ENCODE measurements at regions not wholly inside any gene's neighbourhood (a gene's known extent, or its start where the extent isn't known, plus 50 kb on each side); places are given as distances from the start of the nearest gene placed in this dataset.
A peak's percentile ranks its signal among the peaks of the same experiment; 100 is the strongest.
"Not testable (repeated sequence)": the region's sequence is repeated elsewhere in the genome, so short reads cannot be mapped to it uniquely, and the experiment has no call there.

- ATAC-seq (ENCODE audit: poor library complexity), result no peak
- DNase-seq, result no peak
- intact Hi-C loops (cut with DNase I), result no loop called here
These were observed 67.5 kb upstream of the PRR23C start for GRCh38 chr3:139112230-139112558.

GRCh38 chr3:139113231-139113992, 68.7 kb upstream of the PRR23C start:
- intact Hi-C loops (cut with DNase I), result no loop called here
- DNase-seq (no peak), ATAC-seq (ENCODE audit: poor library complexity) (no peak)

- DNase-seq (no peak), ATAC-seq (ENCODE audit: poor library complexity) (no peak)
- intact Hi-C loops (cut with DNase I), result no loop called here
These were observed 69.3 kb upstream of the PRR23C start for GRCh38 chr3:139113993-139114375.

GRCh38 chr3:139116631-139117030, 71.9 kb upstream of the PRR23C start:
- intact Hi-C loops (cut with DNase I); DNase-seq; ATAC-seq (ENCODE audit: poor library complexity): not testable (repeated sequence)

- DNase-seq, result no peak
- intact Hi-C loops (cut with DNase I), result no loop called here
- no peak for ATAC-seq (ENCODE audit: poor library complexity)
These were observed 72.5 kb upstream of the PRR23C start for GRCh38 chr3:139117136-139117675.

DNA sequence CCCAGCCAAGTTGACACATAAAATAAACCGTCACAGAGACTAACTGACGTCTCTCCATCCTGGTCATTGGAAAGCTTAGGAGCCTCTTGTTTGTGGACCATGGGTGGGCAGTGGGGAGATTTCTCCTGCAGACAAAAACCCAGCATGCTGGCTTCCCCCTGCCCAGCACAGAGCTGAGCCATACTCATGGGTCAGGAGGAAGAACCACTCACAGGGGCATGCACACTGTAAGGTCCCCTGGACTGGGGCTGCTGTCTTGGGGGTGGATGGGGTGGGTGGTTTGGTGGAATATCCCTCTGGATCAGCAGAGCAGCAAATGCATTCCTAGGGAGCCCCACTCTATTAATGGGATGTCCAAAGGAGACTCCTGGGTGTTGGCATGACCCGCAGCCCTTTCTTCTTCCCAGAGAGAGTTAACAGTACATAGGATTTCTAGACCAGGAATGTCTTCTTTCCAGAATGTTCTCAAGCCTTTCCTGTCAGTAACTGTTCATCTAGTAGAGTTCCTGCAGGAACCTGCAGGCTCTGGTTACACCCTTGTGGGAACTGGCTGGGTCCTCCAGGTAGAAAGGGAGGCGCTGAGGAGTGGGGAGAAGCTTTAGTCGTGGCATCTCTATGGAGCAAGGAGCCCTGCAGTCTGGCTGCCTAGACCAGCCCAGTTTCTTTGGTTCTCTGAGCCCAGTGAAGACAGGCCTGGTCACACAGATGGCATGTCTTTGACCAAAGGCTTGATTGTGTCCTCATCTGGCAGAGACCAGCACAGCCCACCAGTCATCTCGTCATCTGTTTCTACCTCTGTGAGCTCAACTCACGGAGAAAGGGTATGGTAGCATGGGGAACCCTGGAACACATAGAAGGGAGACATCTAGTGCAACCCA, 73.4 kb upstream of the PRR23C start:
- ATAC-seq (ENCODE audit: poor library complexity), result no peak
- intact Hi-C loops (cut with DNase I), result no loop called here
- DNase-seq, result no peak

DNA sequence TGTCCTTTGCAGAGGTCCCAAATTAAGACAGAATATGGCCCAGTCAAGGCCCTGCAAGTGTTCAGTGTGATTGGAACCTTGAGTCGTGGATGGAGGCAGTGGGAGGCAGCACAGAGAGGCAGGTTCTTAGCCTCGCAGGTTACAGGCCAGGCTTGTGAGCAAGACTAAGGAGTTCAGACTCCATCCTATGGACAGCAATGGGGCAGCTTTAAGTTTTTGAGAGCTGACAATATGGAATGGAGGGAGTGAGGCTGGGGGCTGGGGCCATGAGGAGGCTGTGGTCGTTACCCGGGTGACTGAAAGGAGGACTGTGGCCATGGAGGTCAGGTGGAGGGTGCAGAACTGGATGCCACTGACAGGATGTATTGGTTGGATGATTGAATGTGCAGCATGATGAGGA, 74.1 kb upstream of the PRR23C start:
- intact Hi-C loops (cut with DNase I), result no loop called here
- DNase-seq, result no peak

GRCh38 chr3:139119331-139120025, 74.8 kb upstream of the PRR23C start:
- no peak for DNase-seq

More for the DNA sequence above, 74.1 kb upstream of the PRR23C start:
- no peak for ATAC-seq (ENCODE audit: poor library complexity)

DNA sequence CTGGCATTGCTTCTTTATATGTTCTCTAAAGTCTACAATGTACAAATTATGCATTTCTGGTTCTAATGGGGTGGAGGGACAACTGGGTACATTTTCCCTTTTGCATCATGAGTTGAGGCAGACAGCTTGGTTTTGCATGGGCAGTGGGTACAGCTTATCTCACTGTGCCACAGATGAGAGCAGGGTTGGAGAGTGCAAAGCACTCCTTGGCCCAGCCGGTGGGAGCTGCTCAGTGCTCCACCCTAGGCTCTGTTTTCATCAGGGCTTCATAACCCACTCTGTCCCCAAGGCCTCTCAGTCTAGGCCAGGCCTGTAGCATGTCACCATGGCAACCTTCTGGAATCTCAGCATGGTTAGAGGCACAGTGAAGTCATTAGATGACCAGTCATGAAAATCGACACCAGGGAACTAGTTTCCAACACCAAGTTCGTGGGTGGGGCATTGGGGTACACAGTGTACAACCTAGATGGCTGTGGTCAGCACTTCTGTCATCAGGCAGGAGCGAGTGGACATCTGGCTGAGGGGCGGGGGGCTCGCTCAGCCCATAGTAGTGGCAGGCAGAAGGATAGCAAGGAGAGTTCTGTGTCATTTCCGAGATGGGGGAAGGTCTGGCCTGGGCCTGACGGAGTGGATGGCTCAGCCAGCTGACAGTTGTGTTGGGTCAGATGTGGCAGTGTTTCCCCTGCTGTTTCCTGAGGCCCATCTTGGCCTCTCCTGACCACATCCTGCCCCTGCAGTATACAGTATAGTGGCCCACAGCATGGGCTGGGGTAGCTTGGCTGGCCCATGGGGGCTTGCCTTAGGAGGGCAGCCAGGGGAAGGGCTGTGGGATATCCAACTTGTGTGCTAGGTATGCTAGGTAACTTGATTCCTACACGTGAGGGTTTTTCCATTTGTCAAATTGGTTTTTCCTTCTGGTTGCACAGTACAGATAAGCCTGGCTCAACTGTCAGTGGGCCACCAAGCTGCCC, 75.7 kb upstream of the PRR23C start:
- intact Hi-C loops (cut with DNase I), result no loop called here
- no peak for DNase-seq
- ATAC-seq (ENCODE audit: poor library complexity), result no peak

More at GRCh38 chr3:139119331-139120025, 74.8 kb upstream of the PRR23C start:
- no peak for ATAC-seq (ENCODE audit: poor library complexity)
- intact Hi-C loops (cut with DNase I), result no loop called here

DNA sequence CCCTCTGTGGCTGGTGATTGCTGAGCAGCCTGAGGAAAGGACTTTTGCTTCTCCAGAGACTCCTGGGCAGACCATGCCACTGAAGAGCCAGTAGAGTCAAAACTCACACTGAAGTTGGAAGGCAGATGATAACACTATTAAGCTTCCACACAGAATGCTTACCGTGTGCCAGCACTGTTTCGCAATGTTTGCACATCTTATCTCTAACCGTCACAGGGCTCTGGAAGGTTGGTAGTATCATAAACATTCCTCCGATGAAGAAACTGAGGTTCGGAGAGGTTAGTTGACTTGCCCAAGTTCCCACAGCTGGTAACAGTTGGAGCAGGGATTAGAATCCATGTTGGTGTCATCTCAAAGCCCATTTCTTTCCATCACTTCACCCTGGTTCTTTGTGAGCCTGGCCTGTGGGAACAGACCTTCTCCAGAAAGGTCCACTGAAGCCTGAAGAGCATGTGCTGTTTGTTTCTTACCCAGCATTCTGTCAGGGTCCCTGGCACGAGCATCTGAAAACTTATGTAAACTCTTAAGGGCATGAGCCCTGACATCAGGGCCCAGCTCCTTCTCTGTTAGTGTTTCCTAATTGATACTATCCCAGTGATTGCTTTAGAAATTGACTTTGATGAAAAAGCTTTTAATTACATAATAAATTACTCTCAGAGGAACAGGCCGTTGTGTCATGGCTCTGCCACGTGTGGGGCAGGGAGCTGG, 77.0 kb upstream of the PRR23C start:
- intact Hi-C loops (cut with DNase I), result no loop called here
- DNase-seq (no peak), ATAC-seq (ENCODE audit: poor library complexity) (peak; percentile 73)

DNA sequence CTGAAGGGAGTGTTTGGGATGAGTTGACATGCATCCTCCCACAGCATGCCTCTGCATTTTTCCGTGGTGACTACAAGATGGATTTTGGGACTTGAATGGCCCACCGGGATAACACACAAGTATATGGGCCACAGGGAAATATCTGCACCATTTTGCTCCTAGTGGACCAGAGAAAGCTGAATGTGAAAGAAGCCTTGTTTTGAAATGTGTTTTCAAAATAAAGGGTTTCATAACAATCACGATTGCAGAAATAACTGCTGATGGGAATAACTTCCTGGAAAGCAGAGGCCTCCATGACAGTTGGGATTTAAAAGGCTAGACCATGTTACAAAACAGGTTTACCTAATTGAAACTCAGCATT, 77.5 kb upstream of the PRR23C start:
- peak; percentile 40 for ATAC-seq (ENCODE audit: poor library complexity)
- intact Hi-C loops (cut with DNase I), result no loop called here

DNA sequence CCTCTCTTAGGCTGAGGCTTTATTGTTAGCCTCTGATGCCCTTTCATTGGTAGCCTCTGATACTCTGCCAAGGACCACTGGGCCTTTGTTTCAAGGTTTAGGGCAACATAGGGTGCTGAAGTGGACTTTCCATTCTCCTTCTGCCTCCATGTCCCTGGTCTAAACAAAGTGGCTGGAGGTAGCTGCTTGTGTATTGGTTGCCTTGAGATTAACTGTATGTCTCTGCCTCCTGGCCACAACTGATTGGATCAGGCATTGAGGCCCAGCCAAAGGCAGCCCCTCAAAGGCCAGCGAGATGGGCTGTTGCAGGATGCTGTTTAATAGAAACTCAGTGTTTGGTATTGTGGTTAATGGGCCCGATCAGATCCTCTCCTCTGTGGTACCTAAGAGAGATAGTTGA, 77.9 kb upstream of the PRR23C start:
- DNase-seq (no peak), ATAC-seq (ENCODE audit: poor library complexity) (no peak)
- intact Hi-C loops (cut with DNase I), result no loop called here

More for the DNA sequence above, 77.5 kb upstream of the PRR23C start:
- DNase-seq, result no peak

DNA sequence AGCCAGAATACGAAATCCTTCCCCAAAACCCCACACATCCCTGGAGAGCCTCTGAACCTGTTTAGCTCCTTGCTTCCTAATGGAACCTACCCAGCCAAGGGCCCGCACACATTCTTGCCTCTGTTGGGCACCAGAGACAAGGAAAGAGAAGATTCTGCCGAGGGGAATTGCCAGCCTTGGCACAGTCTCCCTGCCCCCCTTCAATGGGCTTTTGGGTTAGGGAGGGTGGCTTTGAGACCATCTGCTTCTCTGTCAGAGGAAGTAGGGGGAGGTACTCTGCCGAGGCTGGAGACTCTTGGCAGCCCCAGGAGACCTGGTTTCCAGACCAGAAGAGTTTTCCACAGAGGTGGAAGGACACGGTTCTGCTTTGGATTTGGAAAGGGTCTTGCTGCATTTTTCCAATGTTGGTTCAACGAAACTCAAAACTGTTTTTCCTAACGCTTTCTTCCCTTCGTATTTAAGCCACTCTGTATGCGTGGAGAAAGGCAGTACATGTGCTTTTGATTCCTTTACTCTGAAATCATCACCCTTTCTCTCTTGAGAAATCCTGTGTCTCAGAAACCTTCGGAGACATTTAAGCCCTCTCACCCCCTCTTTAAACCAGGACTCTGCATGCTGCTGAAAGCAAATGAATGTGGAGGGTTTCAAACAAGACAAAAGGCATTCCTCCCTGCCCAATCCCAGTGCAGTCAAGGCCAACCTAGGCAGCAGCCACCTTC, 78.8 kb upstream of the PRR23C start:
- ATAC-seq (ENCODE audit: poor library complexity) (no peak), DNase-seq (no peak)
- intact Hi-C loops (cut with DNase I), result no loop called here

GRCh38 chr3:139124197-139124596, 79.5 kb upstream of the PRR23C start:
- DNase-seq, result no peak
- no peak for ATAC-seq (ENCODE audit: poor library complexity)
- intact Hi-C loops (cut with DNase I), result no loop called here

GRCh38 chr3:139127101-139127500, 82.4 kb upstream of the PRR23C start:
- no peak for DNase-seq
- no peak for ATAC-seq (ENCODE audit: poor library complexity)
- intact Hi-C loops (cut with DNase I), result no loop called here

- ATAC-seq (ENCODE audit: poor library complexity); DNase-seq; intact Hi-C loops (cut with DNase I): not testable (repeated sequence)
These were observed 82.9 kb upstream of the PRR23C start for GRCh38 chr3:139127629-139128028.

GRCh38 chr3:139128803-139129202, 84.1 kb upstream of the PRR23C start:
- no peak for DNase-seq
- intact Hi-C loops (cut with DNase I), result no loop called here
- ATAC-seq (ENCODE audit: poor library complexity), result no peak

Measured in Right ventricle myocardium superior (tissue), 1 donor.